ENCODE measurements at regions not wholly inside any gene's neighbourhood (a gene's known extent, or its start where the extent isn't known, plus 50 kb on each side); places are given as distances from the start of the nearest gene placed in this dataset.

DNA sequence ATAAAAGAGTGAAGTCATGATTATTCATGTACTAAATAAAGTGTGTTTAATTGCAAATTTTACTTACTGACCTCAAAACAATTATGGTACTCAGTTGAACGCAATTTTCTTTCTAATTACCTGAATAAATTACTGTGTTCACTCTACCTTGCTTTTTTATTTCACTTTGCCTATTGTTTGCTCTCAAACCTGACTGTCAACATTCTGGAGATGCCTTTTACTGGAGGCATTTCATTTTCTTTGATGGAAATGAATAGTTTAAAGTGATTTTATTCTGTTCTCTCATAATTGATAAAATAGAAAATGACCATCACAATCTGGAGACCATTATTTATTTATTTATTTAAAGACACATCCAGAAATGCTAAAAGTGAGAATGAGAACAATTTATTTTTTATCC, 811.5 kb upstream of the ATXN8OS start:
- TF ChIP-seq, protein P1, sequence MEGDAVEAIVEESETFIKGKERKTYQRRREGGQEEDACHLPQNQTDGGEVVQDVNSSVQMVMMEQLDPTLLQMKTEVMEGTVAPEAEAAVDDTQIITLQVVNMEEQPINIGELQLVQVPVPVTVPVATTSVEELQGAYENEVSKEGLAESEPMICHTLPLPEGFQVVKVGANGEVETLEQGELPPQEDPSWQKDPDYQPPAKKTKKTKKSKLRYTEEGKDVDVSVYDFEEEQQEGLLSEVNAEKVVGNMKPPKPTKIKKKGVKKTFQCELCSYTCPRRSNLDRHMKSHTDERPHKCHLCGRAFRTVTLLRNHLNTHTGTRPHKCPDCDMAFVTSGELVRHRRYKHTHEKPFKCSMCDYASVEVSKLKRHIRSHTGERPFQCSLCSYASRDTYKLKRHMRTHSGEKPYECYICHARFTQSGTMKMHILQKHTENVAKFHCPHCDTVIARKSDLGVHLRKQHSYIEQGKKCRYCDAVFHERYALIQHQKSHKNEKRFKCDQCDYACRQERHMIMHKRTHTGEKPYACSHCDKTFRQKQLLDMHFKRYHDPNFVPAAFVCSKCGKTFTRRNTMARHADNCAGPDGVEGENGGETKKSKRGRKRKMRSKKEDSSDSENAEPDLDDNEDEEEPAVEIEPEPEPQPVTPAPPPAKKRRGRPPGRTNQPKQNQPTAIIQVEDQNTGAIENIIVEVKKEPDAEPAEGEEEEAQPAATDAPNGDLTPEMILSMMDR (IDR thresholded peaks at IDR 0.05; ENCODE audit: low read depth, low read length) = no peak
- TF ChIP-seq EZH2phosphoT487 (IDR thresholded peaks at IDR 0.05; ENCODE audit: low read depth) = no peak
